OCI-LY7 (cell line): ENCODE measurements at regions not wholly inside any gene's neighbourhood (a gene's known extent, or its start where the extent isn't known, plus 50 kb on each side); places are given as distances from the start of the nearest gene placed in this dataset.

Source experiments
- EZH2phosphoT487 ChIP-seq: fragments of 200-600 bp; sonication (generic); IDR thresholded peaks from 2 replicates; pipeline ENCODE4 v1.6.1; 2018; ENCODE audit warnings: low read depth, borderline replicate concordance, mild to moderate bottlenecking, mixed run types, antibody characterized with exemption, low read length, moderate library complexity, mixed read lengths
- TF ChIP-seq, protein P1 (sequence below): fragments of 200-600 bp; sonication (generic); conservative IDR thresholded peaks from 2 replicates; pipeline ENCODE4 v1.5.1; 2014; ENCODE audit warnings: mild to moderate bottlenecking, antibody characterized with exemption, low read length, moderate library complexity, mixed read lengths

DNA sequence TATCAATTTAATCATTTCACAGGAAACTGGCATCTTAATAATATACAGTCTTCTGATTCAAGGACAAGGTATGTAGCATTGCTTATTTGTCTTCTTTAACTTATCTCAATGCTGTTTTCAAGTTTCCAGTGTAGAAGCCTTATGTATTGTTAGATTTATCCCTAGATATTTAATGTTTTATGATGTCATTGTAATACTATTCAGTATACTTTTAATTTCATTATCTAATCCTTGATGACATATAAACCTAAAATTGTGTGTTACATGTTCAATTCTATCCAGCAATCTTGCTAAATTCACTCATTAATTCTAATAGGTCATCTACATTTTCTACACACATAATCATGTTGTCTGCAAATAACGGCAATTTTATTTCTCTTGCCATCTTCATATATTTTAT lies 126.3 kb upstream of the SEC61G start:
- TF ChIP-seq, protein P1, sequence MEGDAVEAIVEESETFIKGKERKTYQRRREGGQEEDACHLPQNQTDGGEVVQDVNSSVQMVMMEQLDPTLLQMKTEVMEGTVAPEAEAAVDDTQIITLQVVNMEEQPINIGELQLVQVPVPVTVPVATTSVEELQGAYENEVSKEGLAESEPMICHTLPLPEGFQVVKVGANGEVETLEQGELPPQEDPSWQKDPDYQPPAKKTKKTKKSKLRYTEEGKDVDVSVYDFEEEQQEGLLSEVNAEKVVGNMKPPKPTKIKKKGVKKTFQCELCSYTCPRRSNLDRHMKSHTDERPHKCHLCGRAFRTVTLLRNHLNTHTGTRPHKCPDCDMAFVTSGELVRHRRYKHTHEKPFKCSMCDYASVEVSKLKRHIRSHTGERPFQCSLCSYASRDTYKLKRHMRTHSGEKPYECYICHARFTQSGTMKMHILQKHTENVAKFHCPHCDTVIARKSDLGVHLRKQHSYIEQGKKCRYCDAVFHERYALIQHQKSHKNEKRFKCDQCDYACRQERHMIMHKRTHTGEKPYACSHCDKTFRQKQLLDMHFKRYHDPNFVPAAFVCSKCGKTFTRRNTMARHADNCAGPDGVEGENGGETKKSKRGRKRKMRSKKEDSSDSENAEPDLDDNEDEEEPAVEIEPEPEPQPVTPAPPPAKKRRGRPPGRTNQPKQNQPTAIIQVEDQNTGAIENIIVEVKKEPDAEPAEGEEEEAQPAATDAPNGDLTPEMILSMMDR = no peak
- no peak for TF ChIP-seq EZH2phosphoT487
